HEK293 (cell line): ENCODE measurements at regions not wholly inside any gene's neighbourhood (a gene's known extent, or its start where the extent isn't known, plus 50 kb on each side); places are given as distances from the start of the nearest gene placed in this dataset.

Source experiments
- EGR2 ChIP-seq: fragments of 450-650 bp; formaldehyde crosslinking; IDR thresholded peaks from 2 replicates; pipeline ENCODE4 v1.5.1; 2016; ENCODE audit warnings: low read depth, missing biosample characterization, missing genetic modification characterization
- GLIS1 ChIP-seq: fragments of 450-650 bp; formaldehyde crosslinking; IDR thresholded peaks from 2 replicates; pipeline ENCODE4 v1.5.1; 2016; ENCODE audit warnings: missing biosample characterization, missing genetic modification characterization
- IKZF3 ChIP-seq: fragments of 450-650 bp; IDR thresholded peaks from 2 replicates; pipeline ENCODE4 v1.5.0; 2018; ENCODE audit warnings: missing biosample characterization, mild to moderate bottlenecking, missing genetic modification characterization, moderate library complexity
- MZF1 ChIP-seq: fragments of 450-650 bp; formaldehyde crosslinking; IDR thresholded peaks from 2 replicates; pipeline ENCODE4 v1.5.1; 2017; ENCODE audit warnings: missing biosample characterization, missing genetic modification characterization, borderline replicate concordance
- SP7 ChIP-seq: fragments of 450-650 bp; formaldehyde crosslinking; IDR thresholded peaks from 2 replicates; pipeline ENCODE4 v1.5.1; 2016; ENCODE audit warnings: missing biosample characterization, missing genetic modification characterization
- WT1 ChIP-seq: fragments of 450-650 bp; formaldehyde crosslinking; IDR thresholded peaks from 2 replicates; pipeline ENCODE4 v1.5.1; 2016; ENCODE audit warnings: missing biosample characterization, missing genetic modification characterization
- YY2 ChIP-seq: fragments of 450-650 bp; formaldehyde crosslinking; IDR thresholded peaks from 2 replicates; pipeline ENCODE4 v1.5.1; 2016; ENCODE audit warnings: missing biosample characterization, missing genetic modification characterization
- ZBTB8A ChIP-seq: fragments of 450-650 bp; formaldehyde crosslinking; IDR thresholded peaks from 2 replicates; pipeline ENCODE4 v1.5.1; 2016; ENCODE audit warnings: missing biosample characterization, missing genetic modification characterization
- ZNF157 ChIP-seq: fragments of 450-650 bp; formaldehyde crosslinking; IDR thresholded peaks from 2 replicates; pipeline ENCODE4 v1.5.1; 2016; ENCODE audit warnings: missing biosample characterization, missing genetic modification characterization
- ZNF354C ChIP-seq: fragments of 450-650 bp; formaldehyde crosslinking; IDR thresholded peaks from 2 replicates; pipeline ENCODE4 v1.5.1; 2016; ENCODE audit warnings: missing biosample characterization, missing genetic modification characterization, low read depth, borderline replicate concordance
- ZNF37A ChIP-seq: fragments of 450-650 bp; IDR thresholded peaks from 2 replicates; pipeline ENCODE4 v1.5.1; 2018; ENCODE audit warnings: missing biosample characterization, missing genetic modification characterization
- ZNF404 ChIP-seq: fragments of 450-650 bp; formaldehyde crosslinking; IDR thresholded peaks from 2 replicates; pipeline ENCODE4 v1.5.1; 2017; ENCODE audit warnings: missing biosample characterization, missing genetic modification characterization
- ZNF530 ChIP-seq: fragments of 450-650 bp; formaldehyde crosslinking; IDR thresholded peaks from 2 replicates; pipeline ENCODE4 v1.5.1; 2016; ENCODE audit warnings: low read depth, missing biosample characterization, missing genetic modification characterization
- ZNF585B ChIP-seq: fragments of 450-650 bp; formaldehyde crosslinking; IDR thresholded peaks from 2 replicates; pipeline ENCODE4 v1.5.1; 2016; ENCODE audit warnings: missing biosample characterization, missing genetic modification characterization
- ZNF596 ChIP-seq: fragments of 450-650 bp; IDR thresholded peaks from 2 replicates; pipeline ENCODE4 v1.5.0; 2018; ENCODE audit warnings: missing biosample characterization, mild to moderate bottlenecking, missing genetic modification characterization, moderate library complexity
- ZNF677 ChIP-seq: fragments of 450-650 bp; IDR thresholded peaks from 2 replicates; pipeline ENCODE4 v1.5.0; 2018; ENCODE audit warnings: missing biosample characterization, mild to moderate bottlenecking, missing genetic modification characterization, moderate library complexity
- ZNF701 ChIP-seq: fragments of 450-650 bp; formaldehyde crosslinking; IDR thresholded peaks from 2 replicates; pipeline ENCODE4 v1.5.1; 2016; ENCODE audit warnings: missing biosample characterization, missing genetic modification characterization
- ZNF843 ChIP-seq: fragments of 450-650 bp; formaldehyde crosslinking; IDR thresholded peaks from 2 replicates; pipeline ENCODE4 v1.5.1; 2016; ENCODE audit warnings: missing biosample characterization, missing genetic modification characterization
- ZSCAN30 ChIP-seq: fragments of 450-650 bp; IDR thresholded peaks from 2 replicates; pipeline ENCODE4 v1.5.1; 2018; ENCODE audit warnings: missing biosample characterization, mild to moderate bottlenecking, missing genetic modification characterization, moderate library complexity
- TF ChIP-seq, protein P1 (sequence below): fragments of 450-650 bp; formaldehyde crosslinking; IDR thresholded peaks from 2 replicates; pipeline ENCODE4 v1.5.1; 2016; ENCODE audit warnings: missing biosample characterization, missing genetic modification characterization
- TF ChIP-seq, protein P2 (sequence below): fragments of 450-650 bp; formaldehyde crosslinking; IDR thresholded peaks from 2 replicates; pipeline ENCODE4 v1.5.1; 2016; ENCODE audit warnings: missing biosample characterization, missing genetic modification characterization
- TF ChIP-seq, protein P3 (sequence below): fragments of 450-650 bp; formaldehyde crosslinking; IDR thresholded peaks from 2 replicates; pipeline ENCODE4; 2016; ENCODE audit warnings: missing biosample characterization, missing genetic modification characterization
- TF ChIP-seq, protein P4 (sequence below): fragments of 450-650 bp; formaldehyde crosslinking; IDR thresholded peaks from 2 replicates; pipeline ENCODE4 v1.5.1; 2016; ENCODE audit warnings: missing biosample characterization, missing genetic modification characterization
- TF ChIP-seq, protein P5 (sequence below): fragments of 450-650 bp; formaldehyde crosslinking; IDR thresholded peaks from 2 replicates; pipeline ENCODE4 v1.5.1; 2016; ENCODE audit warnings: missing biosample characterization, missing genetic modification characterization
- TF ChIP-seq, protein P6 (sequence below): fragments of 450-650 bp; formaldehyde crosslinking; IDR thresholded peaks from 2 replicates; pipeline ENCODE4 v1.5.1; 2016; ENCODE audit warnings: missing biosample characterization, missing genetic modification characterization
- TF ChIP-seq, protein P7 (sequence below): fragments of 450-650 bp; formaldehyde crosslinking; IDR thresholded peaks from 2 replicates; pipeline ENCODE4 v1.5.1; 2017; ENCODE audit warnings: missing biosample characterization, mild to moderate bottlenecking, missing genetic modification characterization, moderate library complexity
- TF ChIP-seq, protein P8 (sequence below): fragments of 450-650 bp; formaldehyde crosslinking; IDR thresholded peaks from 2 replicates; pipeline ENCODE4 v1.5.1; 2016; ENCODE audit warnings: missing biosample characterization, missing genetic modification characterization

DNA sequence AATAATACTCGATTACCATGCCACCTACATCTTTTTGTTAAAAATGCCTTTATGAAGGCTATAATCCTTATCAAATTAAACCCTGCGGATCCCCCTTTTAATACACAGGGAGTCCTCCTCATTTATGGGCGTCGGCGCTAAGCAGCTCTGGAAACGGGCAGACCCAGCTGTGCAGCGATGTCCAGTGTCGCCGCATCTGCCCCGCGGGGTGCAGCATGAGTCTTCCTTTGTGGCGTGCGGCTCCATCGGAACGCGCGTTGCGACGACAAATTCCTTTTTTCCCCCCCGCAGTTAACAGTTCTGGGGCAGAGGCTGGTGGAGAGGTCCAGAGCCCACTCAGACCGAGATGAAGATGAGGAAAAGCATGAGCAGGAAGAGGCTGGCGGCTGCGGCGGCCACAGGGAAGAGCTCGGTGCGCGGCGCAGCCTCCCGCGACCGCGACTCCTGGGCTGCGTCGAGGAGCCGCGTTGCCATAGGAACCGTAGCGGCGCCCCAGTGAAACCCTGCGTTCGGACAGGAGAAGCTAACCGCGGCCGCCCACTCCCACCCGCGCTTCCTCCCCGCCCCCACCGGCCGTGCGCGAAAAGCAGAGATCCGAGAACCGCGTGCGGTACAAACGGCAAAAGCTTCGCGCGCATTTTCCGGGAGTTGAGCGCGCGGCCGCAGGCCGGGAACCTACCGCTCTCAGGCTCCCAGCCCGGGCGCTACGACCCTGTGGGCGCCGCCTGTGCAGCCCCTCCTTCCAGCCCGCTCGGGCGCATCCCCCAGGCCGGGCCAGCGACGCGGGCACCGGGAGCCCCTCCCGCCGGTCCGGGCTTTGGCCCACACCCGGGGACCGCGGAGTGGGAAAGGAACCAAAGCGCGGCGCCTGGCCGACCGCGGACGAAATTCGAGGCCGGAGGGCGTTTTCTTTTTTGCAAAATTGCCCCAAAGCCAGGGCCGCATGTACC is 130.6 kb downstream of the SPAG6 start (continued):
- TF ChIP-seq ZNF701 (tag by site-specific recombination): no peak
- TF ChIP-seq ZSCAN30: no peak; the same call in 1 of the 2 replicates
- TF ChIP-seq EGR2: no peak
- TF ChIP-seq, protein P1, sequence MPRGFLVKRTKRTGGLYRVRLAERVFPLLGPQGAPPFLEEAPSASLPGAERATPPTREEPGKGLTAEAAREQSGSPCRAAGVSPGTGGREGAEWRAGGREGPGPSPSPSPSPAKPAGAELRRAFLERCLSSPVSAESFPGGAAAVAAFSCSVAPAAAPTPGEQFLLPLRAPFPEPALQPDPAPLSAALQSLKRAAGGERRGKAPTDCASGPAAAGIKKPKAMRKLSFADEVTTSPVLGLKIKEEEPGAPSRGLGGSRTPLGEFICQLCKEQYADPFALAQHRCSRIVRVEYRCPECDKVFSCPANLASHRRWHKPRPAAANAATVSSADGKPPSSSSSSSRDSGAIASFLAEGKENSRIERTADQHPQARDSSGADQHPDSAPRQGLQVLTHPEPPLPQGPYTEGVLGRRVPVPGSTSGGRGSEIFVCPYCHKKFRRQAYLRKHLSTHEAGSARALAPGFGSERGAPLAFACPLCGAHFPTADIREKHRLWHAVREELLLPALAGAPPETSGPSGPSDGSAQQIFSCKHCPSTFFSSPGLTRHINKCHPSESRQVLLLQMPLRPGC (tag by site-specific recombination): 0 out of 2 replicates have a peak, but pooled peaks have one; percentile 65
- TF ChIP-seq ZNF585B (tag by site-specific recombination): no peak
- TF ChIP-seq, protein P2, sequence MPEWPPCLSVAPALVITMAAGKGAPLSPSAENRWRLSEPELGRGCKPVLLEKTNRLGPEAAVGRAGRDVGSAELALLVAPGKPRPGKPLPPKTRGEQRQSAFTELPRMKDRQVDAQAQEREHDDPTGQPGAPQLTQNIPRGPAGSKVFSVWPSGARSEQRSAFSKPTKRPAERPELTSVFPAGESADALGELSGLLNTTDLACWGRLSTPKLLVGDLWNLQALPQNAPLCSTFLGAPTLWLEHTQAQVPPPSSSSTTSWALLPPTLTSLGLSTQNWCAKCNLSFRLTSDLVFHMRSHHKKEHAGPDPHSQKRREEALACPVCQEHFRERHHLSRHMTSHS (tag by site-specific recombination): no peak
- TF ChIP-seq, protein P3, sequence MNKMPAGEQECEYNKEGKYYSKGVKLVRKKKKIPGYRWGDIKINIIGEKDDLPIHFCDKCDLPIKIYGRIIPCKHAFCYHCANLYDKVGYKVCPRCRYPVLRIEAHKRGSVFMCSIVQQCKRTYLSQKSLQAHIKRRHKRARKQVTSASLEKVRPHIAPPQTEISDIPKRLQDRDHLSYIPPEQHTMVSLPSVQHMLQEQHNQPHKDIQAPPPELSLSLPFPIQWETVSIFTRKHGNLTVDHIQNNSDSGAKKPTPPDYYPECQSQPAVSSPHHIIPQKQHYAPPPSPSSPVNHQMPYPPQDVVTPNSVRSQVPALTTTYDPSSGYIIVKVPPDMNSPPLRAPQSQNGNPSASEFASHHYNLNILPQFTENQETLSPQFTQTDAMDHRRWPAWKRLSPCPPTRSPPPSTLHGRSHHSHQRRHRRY (tag by site-specific recombination): no peak
- TF ChIP-seq ZNF157 (tag by site-specific recombination): no peak
- TF ChIP-seq, protein P4, sequence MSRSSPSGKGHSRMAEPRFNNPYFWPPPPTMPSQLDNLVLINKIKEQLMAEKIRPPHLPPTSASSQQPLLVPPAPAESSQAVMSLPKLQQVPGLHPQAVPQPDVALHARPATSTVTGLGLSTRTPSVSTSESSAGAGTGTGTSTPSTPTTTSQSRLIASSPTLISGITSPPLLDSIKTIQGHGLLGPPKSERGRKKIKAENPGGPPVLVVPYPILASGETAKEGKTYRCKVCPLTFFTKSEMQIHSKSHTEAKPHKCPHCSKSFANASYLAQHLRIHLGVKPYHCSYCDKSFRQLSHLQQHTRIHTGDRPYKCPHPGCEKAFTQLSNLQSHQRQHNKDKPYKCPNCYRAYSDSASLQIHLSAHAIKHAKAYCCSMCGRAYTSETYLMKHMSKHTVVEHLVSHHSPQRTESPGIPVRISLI (tag by site-specific recombination): no peak
- no peak for TF ChIP-seq ZNF354C (tag by site-specific recombination)
- no peak for TF ChIP-seq ZNF37A (tag by site-specific recombination)
- TF ChIP-seq ZNF596: no peak
- TF ChIP-seq ZBTB8A (tag by site-specific recombination): no peak
- TF ChIP-seq SP7: 0 out of 2 replicates have a peak, but pooled peaks have one; percentile 27
- TF ChIP-seq IKZF3 (tag by site-specific recombination): no peak
- TF ChIP-seq GLIS1 (tag by site-specific recombination): peak; percentile 37
- TF ChIP-seq ZNF404: no peak
- TF ChIP-seq YY2 (tag by site-specific recombination): no peak
- TF ChIP-seq, protein P5, sequence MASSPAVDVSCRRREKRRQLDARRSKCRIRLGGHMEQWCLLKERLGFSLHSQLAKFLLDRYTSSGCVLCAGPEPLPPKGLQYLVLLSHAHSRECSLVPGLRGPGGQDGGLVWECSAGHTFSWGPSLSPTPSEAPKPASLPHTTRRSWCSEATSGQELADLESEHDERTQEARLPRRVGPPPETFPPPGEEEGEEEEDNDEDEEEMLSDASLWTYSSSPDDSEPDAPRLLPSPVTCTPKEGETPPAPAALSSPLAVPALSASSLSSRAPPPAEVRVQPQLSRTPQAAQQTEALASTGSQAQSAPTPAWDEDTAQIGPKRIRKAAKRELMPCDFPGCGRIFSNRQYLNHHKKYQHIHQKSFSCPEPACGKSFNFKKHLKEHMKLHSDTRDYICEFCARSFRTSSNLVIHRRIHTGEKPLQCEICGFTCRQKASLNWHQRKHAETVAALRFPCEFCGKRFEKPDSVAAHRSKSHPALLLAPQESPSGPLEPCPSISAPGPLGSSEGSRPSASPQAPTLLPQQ: no peak
- TF ChIP-seq ZNF530: no peak
- TF ChIP-seq, protein P6, sequence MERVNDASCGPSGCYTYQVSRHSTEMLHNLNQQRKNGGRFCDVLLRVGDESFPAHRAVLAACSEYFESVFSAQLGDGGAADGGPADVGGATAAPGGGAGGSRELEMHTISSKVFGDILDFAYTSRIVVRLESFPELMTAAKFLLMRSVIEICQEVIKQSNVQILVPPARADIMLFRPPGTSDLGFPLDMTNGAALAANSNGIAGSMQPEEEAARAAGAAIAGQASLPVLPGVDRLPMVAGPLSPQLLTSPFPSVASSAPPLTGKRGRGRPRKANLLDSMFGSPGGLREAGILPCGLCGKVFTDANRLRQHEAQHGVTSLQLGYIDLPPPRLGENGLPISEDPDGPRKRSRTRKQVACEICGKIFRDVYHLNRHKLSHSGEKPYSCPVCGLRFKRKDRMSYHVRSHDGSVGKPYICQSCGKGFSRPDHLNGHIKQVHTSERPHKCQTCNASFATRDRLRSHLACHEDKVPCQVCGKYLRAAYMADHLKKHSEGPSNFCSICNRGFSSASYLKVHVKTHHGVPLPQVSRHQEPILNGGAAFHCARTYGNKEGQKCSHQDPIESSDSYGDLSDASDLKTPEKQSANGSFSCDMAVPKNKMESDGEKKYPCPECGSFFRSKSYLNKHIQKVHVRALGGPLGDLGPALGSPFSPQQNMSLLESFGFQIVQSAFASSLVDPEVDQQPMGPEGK (tag by site-specific recombination): no peak
- no peak for TF ChIP-seq ZNF677
- TF ChIP-seq ZNF843 (tag by site-specific recombination): no peak
- TF ChIP-seq MZF1 (tag by site-specific recombination): 0 out of 2 replicates have a peak, but pooled peaks have one; percentile 43
- TF ChIP-seq, protein P7, sequence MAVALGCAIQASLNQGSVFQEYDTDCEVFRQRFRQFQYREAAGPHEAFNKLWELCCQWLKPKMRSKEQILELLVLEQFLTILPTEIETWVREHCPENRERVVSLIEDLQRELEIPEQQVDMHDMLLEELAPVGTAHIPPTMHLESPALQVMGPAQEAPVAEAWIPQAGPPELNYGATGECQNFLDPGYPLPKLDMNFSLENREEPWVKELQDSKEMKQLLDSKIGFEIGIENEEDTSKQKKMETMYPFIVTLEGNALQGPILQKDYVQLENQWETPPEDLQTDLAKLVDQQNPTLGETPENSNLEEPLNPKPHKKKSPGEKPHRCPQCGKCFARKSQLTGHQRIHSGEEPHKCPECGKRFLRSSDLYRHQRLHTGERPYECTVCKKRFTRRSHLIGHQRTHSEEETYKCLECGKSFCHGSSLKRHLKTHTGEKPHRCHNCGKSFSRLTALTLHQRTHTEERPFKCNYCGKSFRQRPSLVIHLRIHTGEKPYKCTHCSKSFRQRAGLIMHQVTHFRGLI: no peak
- TF ChIP-seq, protein P8, sequence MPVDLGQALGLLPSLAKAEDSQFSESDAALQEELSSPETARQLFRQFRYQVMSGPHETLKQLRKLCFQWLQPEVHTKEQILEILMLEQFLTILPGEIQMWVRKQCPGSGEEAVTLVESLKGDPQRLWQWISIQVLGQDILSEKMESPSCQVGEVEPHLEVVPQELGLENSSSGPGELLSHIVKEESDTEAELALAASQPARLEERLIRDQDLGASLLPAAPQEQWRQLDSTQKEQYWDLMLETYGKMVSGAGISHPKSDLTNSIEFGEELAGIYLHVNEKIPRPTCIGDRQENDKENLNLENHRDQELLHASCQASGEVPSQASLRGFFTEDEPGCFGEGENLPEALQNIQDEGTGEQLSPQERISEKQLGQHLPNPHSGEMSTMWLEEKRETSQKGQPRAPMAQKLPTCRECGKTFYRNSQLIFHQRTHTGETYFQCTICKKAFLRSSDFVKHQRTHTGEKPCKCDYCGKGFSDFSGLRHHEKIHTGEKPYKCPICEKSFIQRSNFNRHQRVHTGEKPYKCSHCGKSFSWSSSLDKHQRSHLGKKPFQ (tag by site-specific recombination): no peak
- TF ChIP-seq WT1 (tag by site-specific recombination): no peak
